ENCODE measurements at regions not wholly inside any gene's neighbourhood (a gene's known extent, or its start where the extent isn't known, plus 50 kb on each side); places are given as distances from the start of the nearest gene placed in this dataset.

GRCh38 chr11:10627816-10628215 is 59.4 kb upstream of the LYVE1 start:
- H3K36me3 ChIP-seq (replicated peaks; ENCODE audit: low read depth, low read length): no peaks in the 10 kb centered on the region
- no peak overlapping the region for H3K9ac ChIP-seq (ENCODE audit: low read length)
- no peak overlapping the region for H3K4me2 ChIP-seq (ENCODE audit: low read length)
- peaks cover 12% of the 10 kb centered on the region for H3K4me1 ChIP-seq (ENCODE audit: low read length)
- TF ChIP-seq, protein P1, sequence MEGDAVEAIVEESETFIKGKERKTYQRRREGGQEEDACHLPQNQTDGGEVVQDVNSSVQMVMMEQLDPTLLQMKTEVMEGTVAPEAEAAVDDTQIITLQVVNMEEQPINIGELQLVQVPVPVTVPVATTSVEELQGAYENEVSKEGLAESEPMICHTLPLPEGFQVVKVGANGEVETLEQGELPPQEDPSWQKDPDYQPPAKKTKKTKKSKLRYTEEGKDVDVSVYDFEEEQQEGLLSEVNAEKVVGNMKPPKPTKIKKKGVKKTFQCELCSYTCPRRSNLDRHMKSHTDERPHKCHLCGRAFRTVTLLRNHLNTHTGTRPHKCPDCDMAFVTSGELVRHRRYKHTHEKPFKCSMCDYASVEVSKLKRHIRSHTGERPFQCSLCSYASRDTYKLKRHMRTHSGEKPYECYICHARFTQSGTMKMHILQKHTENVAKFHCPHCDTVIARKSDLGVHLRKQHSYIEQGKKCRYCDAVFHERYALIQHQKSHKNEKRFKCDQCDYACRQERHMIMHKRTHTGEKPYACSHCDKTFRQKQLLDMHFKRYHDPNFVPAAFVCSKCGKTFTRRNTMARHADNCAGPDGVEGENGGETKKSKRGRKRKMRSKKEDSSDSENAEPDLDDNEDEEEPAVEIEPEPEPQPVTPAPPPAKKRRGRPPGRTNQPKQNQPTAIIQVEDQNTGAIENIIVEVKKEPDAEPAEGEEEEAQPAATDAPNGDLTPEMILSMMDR (IDR thresholded peaks at IDR 0.05; ENCODE audit: low read depth, low read length): no peak
- TF ChIP-seq EZH2phosphoT487 (IDR thresholded peaks at IDR 0.05; ENCODE audit: low read depth): no peak
- H3K4me3 ChIP-seq (ENCODE audit: low read length): no peak overlapping the region
- no peaks in the 10 kb centered on the region for H3K27me3 ChIP-seq (ENCODE audit: low read depth, low read length)
- no peak overlapping the region for H3K27ac ChIP-seq (ENCODE audit: low read length)
- no peaks in the 10 kb centered on the region for H3K9me3 ChIP-seq (ENCODE audit: insufficient read depth, low read length)
- no peaks in the 10 kb centered on the region for H4K20me1 ChIP-seq (ENCODE audit: insufficient read depth, low read length)
- H3K79me2 ChIP-seq (ENCODE audit: low read length): no peaks in the 10 kb centered on the region
- H2AFZ ChIP-seq (ENCODE audit: low read depth, low read length): no peak overlapping the region

GRCh38 chr11:10627291-10627690 is 58.8 kb upstream of the LYVE1 start:
- Histone ChIP-seq H3K27ac (ENCODE audit: low read length) (no peak overlapping the region), H3K4me3 (ENCODE audit: low read length) (no peak overlapping the region)

DNA sequence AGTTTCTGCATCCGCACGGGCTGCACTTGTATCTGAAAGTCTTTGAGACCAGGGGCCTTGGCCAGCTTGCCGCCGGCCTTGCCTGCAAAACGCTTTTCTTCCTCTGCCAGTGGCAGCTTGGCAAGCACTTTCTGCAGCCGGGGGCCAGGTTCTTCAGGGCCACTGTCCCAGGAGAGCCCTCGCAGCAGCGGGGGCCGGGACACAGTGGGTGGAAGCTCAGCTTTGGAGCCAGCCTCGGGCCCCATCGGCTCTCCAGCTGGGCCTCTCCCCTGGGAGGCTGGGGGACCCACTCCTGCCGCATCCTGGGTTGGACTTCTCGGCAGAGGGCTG is 57.5 kb upstream of the LYVE1 start:
- no peak overlapping the region for H3K27ac ChIP-seq (ENCODE audit: low read length)
- no peak overlapping the region for H2AFZ ChIP-seq (ENCODE audit: low read depth, low read length)
- no peak overlapping the region for H3K4me2 ChIP-seq (ENCODE audit: low read length)
- H3K79me2 ChIP-seq (ENCODE audit: low read length): no peaks in the 10 kb centered on the region
- H3K27me3 ChIP-seq (ENCODE audit: low read depth, low read length): no peaks in the 10 kb centered on the region
- no peak overlapping the region for H3K9ac ChIP-seq (ENCODE audit: low read length)
- peaks cover 12% of the 10 kb centered on the region for H3K4me1 ChIP-seq (ENCODE audit: low read length)
- no peaks in the 10 kb centered on the region for H3K36me3 ChIP-seq (replicated peaks; ENCODE audit: low read depth, low read length)
- H3K9me3 ChIP-seq (ENCODE audit: insufficient read depth, low read length): no peaks in the 10 kb centered on the region
- no peak overlapping the region for H3K4me3 ChIP-seq (ENCODE audit: low read length)
- TF ChIP-seq, protein P1 (IDR thresholded peaks at IDR 0.05; ENCODE audit: low read depth, low read length): no peak
- TF ChIP-seq EZH2phosphoT487 (IDR thresholded peaks at IDR 0.05; ENCODE audit: low read depth): no peak
- H4K20me1 ChIP-seq (ENCODE audit: insufficient read depth, low read length): no peaks in the 10 kb centered on the region

More at GRCh38 chr11:10627291-10627690, 58.8 kb upstream of the LYVE1 start:
- TF ChIP-seq, protein P1 (IDR thresholded peaks at IDR 0.05; ENCODE audit: low read depth, low read length): no peak
- Histone ChIP-seq H4K20me1 (ENCODE audit: insufficient read depth, low read length) (no peaks in the 10 kb centered on the region), H3K9me3 (ENCODE audit: insufficient read depth, low read length) (no peaks in the 10 kb centered on the region), H3K4me2 (ENCODE audit: low read length) (no peak overlapping the region), H3K27me3 (ENCODE audit: low read depth, low read length) (no peaks in the 10 kb centered on the region), H3K4me1 (ENCODE audit: low read length) (peaks cover 12% of the 10 kb centered on the region), H3K36me3 (replicated peaks; ENCODE audit: low read depth, low read length) (no peaks in the 10 kb centered on the region), H3K79me2 (ENCODE audit: low read length) (no peaks in the 10 kb centered on the region), H3K9ac (ENCODE audit: low read length) (no peak overlapping the region), H2AFZ (ENCODE audit: low read depth, low read length) (no peak overlapping the region)

DNA sequence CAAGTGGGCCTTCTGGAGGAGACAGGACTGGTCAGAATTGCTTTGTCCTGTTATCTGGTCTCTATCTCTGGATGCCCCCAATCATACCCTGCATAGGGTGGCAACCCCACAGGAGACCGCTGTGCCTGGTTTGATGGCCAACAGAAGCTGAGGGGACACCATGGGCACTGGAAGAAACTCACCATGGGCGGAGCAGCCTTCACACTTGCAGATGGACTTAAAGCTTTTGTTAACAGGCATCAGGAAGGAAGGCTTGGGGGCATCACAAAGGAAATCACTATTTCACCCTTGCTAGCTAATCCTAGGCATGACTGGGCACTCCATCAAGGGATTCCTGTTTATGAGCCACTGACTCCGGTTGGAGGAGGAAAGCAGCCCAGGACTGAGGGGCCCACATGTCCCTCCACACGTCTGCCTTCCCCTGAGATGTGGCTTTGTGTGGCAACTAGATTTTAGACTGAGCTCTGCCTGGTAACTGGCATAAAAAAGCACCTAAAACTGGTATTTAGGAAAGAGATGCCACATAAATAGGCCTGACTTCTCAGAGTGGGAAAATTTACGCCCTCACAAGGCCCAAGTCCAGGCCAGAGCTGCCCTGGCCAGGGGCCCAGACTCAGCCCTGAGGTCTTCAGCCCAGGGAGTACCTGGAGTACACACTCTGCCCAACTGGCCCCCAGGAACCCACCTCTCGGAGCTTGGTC is 57.0 kb upstream of the LYVE1 start:
- no peak overlapping the region for H3K27ac ChIP-seq (ENCODE audit: low read length)
- H3K4me1 ChIP-seq (ENCODE audit: low read length): peaks cover 12% of the 10 kb centered on the region
- H3K4me3 ChIP-seq (ENCODE audit: low read length): no peak overlapping the region
- H3K36me3 ChIP-seq (replicated peaks; ENCODE audit: low read depth, low read length): no peaks in the 10 kb centered on the region
- H4K20me1 ChIP-seq (ENCODE audit: insufficient read depth, low read length): no peaks in the 10 kb centered on the region
- TF ChIP-seq, protein P1 (IDR thresholded peaks at IDR 0.05; ENCODE audit: low read depth, low read length): no peak
- no peak for TF ChIP-seq EZH2phosphoT487 (IDR thresholded peaks at IDR 0.05; ENCODE audit: low read depth)
- no peak overlapping the region for H2AFZ ChIP-seq (ENCODE audit: low read depth, low read length)
- no peaks in the 10 kb centered on the region for H3K79me2 ChIP-seq (ENCODE audit: low read length)
- no peaks in the 10 kb centered on the region for H3K9me3 ChIP-seq (ENCODE audit: insufficient read depth, low read length)
- no peaks in the 10 kb centered on the region for H3K27me3 ChIP-seq (ENCODE audit: low read depth, low read length)
- H3K4me2 ChIP-seq (ENCODE audit: low read length): no peak overlapping the region
- H3K9ac ChIP-seq (ENCODE audit: low read length): no peak overlapping the region

Data from OCI-LY3 (cell line).